ENCODE measurements at regions not wholly inside any gene's neighbourhood (a gene's known extent, or its start where the extent isn't known, plus 50 kb on each side); places are given as distances from the start of the nearest gene placed in this dataset.

- no peak for TF ChIP-seq CTCF (IDR thresholded peaks at IDR 0.05; ENCODE audit: insufficient read depth, low read length)
- TF ChIP-seq POLR2AphosphoS5 (IDR thresholded peaks at IDR 0.05; ENCODE audit: low read depth) = no peak
- no peak for TF ChIP-seq SPI1 (IDR thresholded peaks at IDR 0.05; ENCODE audit: borderline replicate concordance, low read depth)
Observed at GRCh38 chr16:51812945-51813344, 661.9 kb upstream of the SALL1 start.

Measured in HL-60 (cell line).